NCI-H1092 treated with DMSO at 0.1 percent for 48 hours (cell line): ENCODE measurements at regions not wholly inside any gene's neighbourhood (a gene's known extent, or its start where the extent isn't known, plus 50 kb on each side); places are given as distances from the start of the nearest gene placed in this dataset.
"Not testable (repeated sequence)": the region's sequence is repeated elsewhere in the genome, so short reads cannot be mapped to it uniquely, and the experiment has no call there.

Source experiments
- DNase-seq: peaks from one replicate; lab custom pipeline; 2025; lab: John Stamatoyannopoulos, UW

GRCh38 chr10:44745920-44746319, 165.2 kb upstream of the TMEM72 start:
- DNase-seq: no peak

GRCh38 chr10:44747593-44748172, 163.5 kb upstream of the TMEM72 start:
- DNase-seq: no peak

- DNase-seq: no peak
These were observed 162.0 kb upstream of the TMEM72 start for GRCh38 chr10:44749151-44749550.

- DNase-seq: peak; percentile 84
These were observed 158.4 kb upstream of the TMEM72 start for GRCh38 chr10:44752451-44753441.

- DNase-seq: not testable (repeated sequence)
These were observed 156.8 kb upstream of the TMEM72 start for GRCh38 chr10:44754355-44754754.

- DNase-seq: no peak
These were observed 155.7 kb upstream of the TMEM72 start for GRCh38 chr10:44755481-44755880.

- no peak for DNase-seq
These were observed 154.9 kb upstream of the TMEM72 start for GRCh38 chr10:44756216-44756615.

GRCh38 chr10:44757551-44758205, 153.5 kb upstream of the TMEM72 start:
- DNase-seq: no peak

GRCh38 chr10:44759122-44759521, 152.0 kb upstream of the TMEM72 start:
- no peak for DNase-seq

- no peak for DNase-seq
These were observed 150.6 kb upstream of the TMEM72 start for GRCh38 chr10:44760513-44760912.

- no peak for DNase-seq
These were observed 150.1 kb upstream of the TMEM72 start for GRCh38 chr10:44761076-44761475.

- no peak for DNase-seq
These were observed 147.8 kb upstream of the TMEM72 start for GRCh38 chr10:44763331-44763730.

GRCh38 chr10:44765299-44765698, 145.8 kb upstream of the TMEM72 start:
- no peak for DNase-seq

- DNase-seq: no peak
These were observed 144.5 kb upstream of the TMEM72 start for GRCh38 chr10:44766631-44767030.

- DNase-seq: no peak
These were observed 141.7 kb upstream of the TMEM72 start for GRCh38 chr10:44769450-44769849.

GRCh38 chr10:44771233-44771995, 139.7 kb upstream of the TMEM72 start:
- DNase-seq: no peak

- no peak for DNase-seq
These were observed 137.6 kb upstream of the TMEM72 start for GRCh38 chr10:44773565-44773964.

- no peak for DNase-seq
These were observed 136.3 kb upstream of the TMEM72 start for GRCh38 chr10:44774676-44775401.

- DNase-seq: no peak
These were observed 135.8 kb upstream of the TMEM72 start for GRCh38 chr10:44775402-44775741.

- no peak for DNase-seq
These were observed 135.0 kb upstream of the TMEM72 start for GRCh38 chr10:44776181-44776580.

GRCh38 chr10:44779511-44779910, 131.6 kb upstream of the TMEM72 start:
- no peak for DNase-seq

GRCh38 chr10:44780426-44780825, 130.7 kb upstream of the TMEM72 start:
- no peak for DNase-seq
